Astrocyte (in vitro differentiated cells and primary cell): ENCODE measurements at regions not wholly inside any gene's neighbourhood (a gene's known extent, or its start where the extent isn't known, plus 50 kb on each side); places are given as distances from the start of the nearest gene placed in this dataset.

Experiments used
- CTCF ChIP-seq: IDR thresholded peaks from 2 replicates; pipeline ENCODE4 v1.5.1; 2011; ENCODE audit warnings: low read depth, mild to moderate bottlenecking, inconsistent platforms, low read length, moderate library complexity; ENCODE audit not compliant: insufficient read depth
- EZH2 ChIP-seq: IDR thresholded peaks from 2 replicates; pipeline ENCODE4 v1.6.1; 2012; ENCODE audit warnings: mild to moderate bottlenecking, low read length, inconsistent platforms; ENCODE audit not compliant: insufficient read depth

DNA sequence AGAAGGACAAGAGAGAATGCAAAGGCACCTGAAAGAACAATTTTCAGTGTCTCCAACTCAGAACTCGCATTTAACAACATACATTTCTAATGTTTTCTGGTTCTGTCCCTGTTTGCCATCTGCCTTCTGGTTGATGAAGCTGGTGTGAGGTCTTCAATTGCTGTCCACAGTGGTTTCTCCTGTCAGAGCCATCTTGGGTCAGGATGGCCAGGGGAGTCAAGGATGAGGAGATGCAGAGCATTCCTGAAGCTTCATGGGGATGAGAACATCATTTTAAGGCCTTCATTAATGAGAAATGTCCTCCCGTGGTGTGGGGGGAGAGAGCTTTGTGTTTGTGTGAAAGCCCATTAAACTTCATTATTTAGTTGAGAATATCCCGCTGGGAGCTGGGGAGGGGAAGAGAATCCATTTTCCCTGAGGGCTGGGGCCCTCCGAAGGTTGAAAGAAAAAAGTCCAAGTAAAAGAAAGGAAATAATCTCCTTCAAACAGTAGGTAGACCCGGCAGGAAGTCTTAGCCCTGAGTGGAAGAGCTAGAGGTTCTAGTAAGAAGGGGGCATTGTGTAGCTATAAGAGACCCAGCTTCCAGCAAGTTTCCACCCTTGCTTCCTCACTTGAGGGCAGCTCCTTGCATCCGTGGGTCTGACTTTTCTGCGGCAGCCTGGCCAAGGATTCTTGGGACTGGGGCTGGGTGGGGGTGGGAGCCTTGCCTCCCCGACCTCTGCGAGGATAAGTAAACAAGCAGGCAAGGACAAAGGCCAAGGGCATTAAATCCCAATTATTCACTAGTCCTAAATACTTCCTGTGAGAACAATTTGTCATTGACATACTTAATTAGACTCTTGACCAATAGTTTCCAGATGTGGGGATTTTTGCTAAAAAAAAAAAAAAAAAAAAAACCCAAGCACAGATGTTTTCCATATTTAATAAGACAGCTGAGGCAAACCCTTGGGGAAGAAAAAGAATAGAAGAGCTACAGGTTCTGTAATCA, 119.2 kb downstream of the MSX2 start:
- TF ChIP-seq CTCF (no peak), EZH2 (no peak)
